IMR-90 (cell line): ENCODE measurements at regions not wholly inside any gene's neighbourhood (a gene's known extent, or its start where the extent isn't known, plus 50 kb on each side); places are given as distances from the start of the nearest gene placed in this dataset.
"Not testable (repeated sequence)": the region's sequence is repeated elsewhere in the genome, so short reads cannot be mapped to it uniquely, and the experiment has no call there.

Experiments
- CEBPB ChIP-seq: IDR thresholded peaks from 2 replicates; pipeline ENCODE4 v1.6.1; 2012; ENCODE audit warnings: low read depth, low read length, improper control_type of control experiment
- CTCF ChIP-seq: conservative IDR thresholded peaks from 2 replicates; pipeline ENCODE4 v1.5.1; 2012; ENCODE audit warnings: mild to moderate bottlenecking, low read depth, low read length, improper control_type of control experiment
- POLR2A ChIP-seq: IDR thresholded peaks from 2 replicates; pipeline ENCODE4 v1.6.1; 2012; ENCODE audit warnings: mild to moderate bottlenecking, low read depth, low read length

- not testable (repeated sequence) for TF ChIP-seq POLR2A, CTCF, CEBPB
Measured at GRCh38 chr7:7042286-7042893, 140.0 kb upstream of the C1GALT1 start.
